B cell (primary cell): ENCODE measurements at regions not wholly inside any gene's neighbourhood (a gene's known extent, or its start where the extent isn't known, plus 50 kb on each side); places are given as distances from the start of the nearest gene placed in this dataset.

Source experiments
- ATAC-seq: fragments of 200-7000 bp; cut with Tn5 transposase; one replicate; pipeline ENCODE4 v1.10.0; 2021; ENCODE audit warnings: low read depth, mild to moderate bottlenecking, moderate number of reproducible peaks, moderate library complexity
- CTCF ChIA-PET: fragments of 350-600 bp; sonication (Branson Sonifier 250); formaldehyde crosslinking; loops from one replicate; lab custom pipeline; 2021; ENCODE audit warnings: antibody characterized with exemption, inconsistent platforms; lab: Charles Lee
- POLR2A ChIA-PET: fragments of 350-600 bp; sonication (Branson Sonifier 250); formaldehyde crosslinking; loops from one replicate; lab custom pipeline; 2021; ENCODE audit warnings: antibody characterized with exemption; lab: Charles Lee
- DNase-seq: peaks from one replicate; pipeline ENCODE4 v3.0.0; 2013
- H2AFZ ChIP-seq: 2 replicates; pipeline ENCODE4 v1.6.1; 2012; ENCODE audit warnings: mild to moderate bottlenecking, low read depth, low read length; ENCODE audit not compliant: insufficient read depth, poor library complexity, severe bottlenecking
- H3K27ac ChIP-seq, 2 donors: 1 replicate in 1 of 2; 2 replicates in 1 of 2; pipeline ENCODE4 v1.5.1; 2012 to 2013; ENCODE audit warnings: low read length in 2 of 2, mild to moderate bottlenecking in 2 of 2, moderate library complexity in 1 of 2
- H3K27me3 ChIP-seq, 4 experiments: fragments of 200-600 bp in 1 of 4; sonication (generic) in 1 of 4; replicated peaks in 1 of 4; 1 replicate in 2 of 4; 2 replicates in 2 of 4; pipeline versions ENCODE4 v1.6.1 to v1.7.0; 2013 to 2016; ENCODE audit warnings: low read length in 3 of 4, mild to moderate bottlenecking in 2 of 4, mixed read lengths in 1 of 4, moderate library complexity in 1 of 4; ENCODE audit not compliant: insufficient read depth in 4 of 4, control insufficient read depth in 3 of 4; ENCODE audit errors: control extremely low read depth in 1 of 4
- H3K36me3 ChIP-seq, 2 experiments: replicated peaks in 1 of 2; 1 replicate in 1 of 2; 2 replicates in 1 of 2; pipeline versions ENCODE4 v1.6.1 to v1.7.1; 2013; ENCODE audit warnings: low read length in 1 of 2; ENCODE audit not compliant: insufficient read depth in 2 of 2, control insufficient read depth in 1 of 2; ENCODE audit errors: control extremely low read depth in 1 of 2, extremely low read depth in 1 of 2
- H3K4me1 ChIP-seq, 2 donors: fragments of 200-600 bp in 1 of 2; sonication (generic) in 1 of 2; 1 replicate in 1 of 2; 2 replicates in 1 of 2; pipeline versions ENCODE4 v1.5.1 to v1.6.1; 2013 to 2017; ENCODE audit warnings: low read length in 2 of 2; ENCODE audit not compliant: control insufficient read depth in 2 of 2, insufficient read depth in 2 of 2
- H3K4me2 ChIP-seq: replicated peaks from 2 replicates; pipeline ENCODE3; 2012; ENCODE audit warnings: mild to moderate bottlenecking, low read depth, low read length; ENCODE audit not compliant: poor library complexity, severe bottlenecking
- H3K4me3 ChIP-seq, 5 experiments: fragments of 200-600 bp in 1 of 5; sonication (generic) in 1 of 5; 1 replicate in 3 of 5; 2 replicates in 2 of 5; pipeline versions ENCODE4 v1.5.1 to v1.7.0; 2011 to 2016; ENCODE audit warnings: low read length in 4 of 5, mild to moderate bottlenecking in 4 of 5, low read depth in 2 of 5, control low read depth in 1 of 5, moderate library complexity in 1 of 5; ENCODE audit not compliant: insufficient read depth in 1 of 5; ENCODE audit errors: control extremely low read depth in 1 of 5, extremely low read depth in 1 of 5
- H3K79me2 ChIP-seq: fragments of 200-600 bp; sonication (generic); one replicate; pipeline ENCODE4 v1.6.0; 2016; ENCODE audit warnings: low read length; ENCODE audit not compliant: control insufficient read depth, insufficient read depth
- H3K9ac ChIP-seq: fragments of 200-600 bp; sonication (generic); 2 replicates; pipeline ENCODE4 v1.6.1; 2017; ENCODE audit warnings: mild to moderate bottlenecking, low read length, moderate library complexity
- H3K9me3 ChIP-seq, 3 donors: one replicate each; pipeline versions ENCODE4 v1.6.1 to v1.7.1; 2013; ENCODE audit warnings: low read length in 2 of 3; ENCODE audit not compliant: control insufficient read depth in 2 of 3, insufficient read depth in 1 of 3; ENCODE audit errors: control extremely low read depth in 1 of 3
- H4K20me1 ChIP-seq: 2 replicates; pipeline ENCODE4 v1.6.0; 2012; ENCODE audit warnings: mild to moderate bottlenecking, low read length; ENCODE audit not compliant: insufficient read depth, control insufficient read depth, poor library complexity, severe bottlenecking
- H3K27ac Mint-ChIP-seq: one replicate; pipeline ENCODE4 v1.8.0; 2021; ENCODE audit warnings: mixed read lengths
- H3K27me3 Mint-ChIP-seq: one replicate; pipeline ENCODE4 v1.8.0; 2021; ENCODE audit warnings: mixed read lengths
- H3K4me1 Mint-ChIP-seq: one replicate; pipeline ENCODE4 v1.8.0; 2021; ENCODE audit warnings: mixed read lengths
- H3K4me3 Mint-ChIP-seq: one replicate; pipeline ENCODE4 v1.8.0; 2021; ENCODE audit warnings: mixed read lengths
- H3K9me3 Mint-ChIP-seq: one replicate; pipeline ENCODE4 v1.8.0; 2022; ENCODE audit warnings: mixed read lengths; ENCODE audit not compliant: insufficient read depth
- EZH2 ChIP-seq: IDR thresholded peaks from 2 replicates; pipeline ENCODE4 v1.6.1; 2012; ENCODE audit warnings: borderline replicate concordance, low read depth, mild to moderate bottlenecking, moderate library complexity, low read length; ENCODE audit not compliant: insufficient read depth, poor library complexity, severe bottlenecking
- WGBS: methylation state at CpG from one replicate; pipeline ENCODE4 v1.1.5; 2013; ENCODE audit warnings: missing lambda C conversion rate; ENCODE audit not compliant: insufficient coverage; 5-methylcytosine and 5-hydroxymethylcytosine counted together
- intact Hi-C: fragments of 100-400 bp; cut with micrococcal nuclease; formaldehyde crosslinking; loops from one replicate; pipeline ENCODE4 v1.10.0; 2022
- TF ChIP-seq, protein P1 (sequence below): fragments of 200-600 bp; IDR thresholded peaks from one replicate; pipeline ENCODE4 v1.8.0; 2022; ENCODE audit warnings: antibody characterized with exemption, mild to moderate bottlenecking

- ChIA-PET POLR2A (no interaction called here), CTCF (no interaction called here)
- TF ChIP-seq EZH2, result no peak
- TF ChIP-seq, protein P1, sequence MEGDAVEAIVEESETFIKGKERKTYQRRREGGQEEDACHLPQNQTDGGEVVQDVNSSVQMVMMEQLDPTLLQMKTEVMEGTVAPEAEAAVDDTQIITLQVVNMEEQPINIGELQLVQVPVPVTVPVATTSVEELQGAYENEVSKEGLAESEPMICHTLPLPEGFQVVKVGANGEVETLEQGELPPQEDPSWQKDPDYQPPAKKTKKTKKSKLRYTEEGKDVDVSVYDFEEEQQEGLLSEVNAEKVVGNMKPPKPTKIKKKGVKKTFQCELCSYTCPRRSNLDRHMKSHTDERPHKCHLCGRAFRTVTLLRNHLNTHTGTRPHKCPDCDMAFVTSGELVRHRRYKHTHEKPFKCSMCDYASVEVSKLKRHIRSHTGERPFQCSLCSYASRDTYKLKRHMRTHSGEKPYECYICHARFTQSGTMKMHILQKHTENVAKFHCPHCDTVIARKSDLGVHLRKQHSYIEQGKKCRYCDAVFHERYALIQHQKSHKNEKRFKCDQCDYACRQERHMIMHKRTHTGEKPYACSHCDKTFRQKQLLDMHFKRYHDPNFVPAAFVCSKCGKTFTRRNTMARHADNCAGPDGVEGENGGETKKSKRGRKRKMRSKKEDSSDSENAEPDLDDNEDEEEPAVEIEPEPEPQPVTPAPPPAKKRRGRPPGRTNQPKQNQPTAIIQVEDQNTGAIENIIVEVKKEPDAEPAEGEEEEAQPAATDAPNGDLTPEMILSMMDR, result no peak
- H4K20me1 ChIP-seq, result no peaks in the 10 kb centered on the region
- no peaks in the 10 kb centered on the region for H3K27me3 Mint-ChIP-seq
- intact Hi-C loops, result no loop called here
- H3K9me3 ChIP-seq, result no peaks in the 10 kb centered on the region
- H3K4me1 ChIP-seq, result no peaks in the 10 kb centered on the region
- ATAC-seq (no peak), DNase-seq (no peak)
- H3K27ac Mint-ChIP-seq, result no peak overlapping the region
- no CpG with 5 or more reads among the region's 2 CpGs for WGBS
- H3K4me2 ChIP-seq, result no peak overlapping the region
- H3K9ac ChIP-seq, result no peak overlapping the region
- H3K27me3 ChIP-seq, result no peaks in the 10 kb centered on the region
- no peaks in the 10 kb centered on the region for H3K9me3 Mint-ChIP-seq
- no peak overlapping the region for H3K4me3 Mint-ChIP-seq
- H3K79me2 ChIP-seq, result no peaks in the 10 kb centered on the region
- no peak overlapping the region for H2AFZ ChIP-seq
- H3K36me3 ChIP-seq, result no peaks in the 10 kb centered on the region
- H3K27ac ChIP-seq, result no peak overlapping the region
- H3K4me1 Mint-ChIP-seq, result no peaks in the 10 kb centered on the region
- H3K4me3 ChIP-seq, result no peak overlapping the region
Observed at GRCh38 chr18:39918847-39919246, 2036.2 kb upstream of the PIK3C3 start.

DNA sequence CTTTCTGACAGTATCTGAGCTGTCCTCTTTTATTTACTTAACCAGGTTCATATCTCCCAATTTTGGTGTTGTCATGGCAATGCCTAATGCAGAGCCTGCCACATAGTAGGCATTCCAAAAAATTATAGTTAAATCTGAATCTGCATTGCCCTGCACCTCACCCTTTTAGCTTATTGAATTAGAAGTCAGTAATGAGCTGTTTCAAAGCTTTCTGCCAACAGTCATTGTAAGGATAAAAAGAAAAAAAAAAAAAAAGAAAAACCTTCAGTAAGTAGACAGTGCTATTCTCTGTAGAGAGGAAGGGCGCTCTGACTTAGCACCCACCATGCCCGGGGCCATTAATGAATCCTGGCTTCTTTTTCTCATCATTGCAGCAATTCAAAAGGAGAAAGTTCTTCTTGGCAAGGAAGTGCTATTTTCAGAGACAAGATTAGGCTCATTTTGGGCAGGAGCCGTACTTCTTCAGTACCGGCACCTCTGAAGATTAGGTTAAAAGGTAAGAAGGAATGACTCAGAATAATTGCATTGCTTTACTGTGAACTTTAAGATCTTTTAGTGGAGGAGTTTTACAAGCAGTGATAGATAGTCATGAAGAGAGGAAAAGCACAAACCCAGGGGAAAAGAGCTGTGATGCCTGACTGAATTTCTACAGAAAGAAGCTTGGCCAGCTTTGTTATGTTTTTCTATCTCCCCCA, 2041.2 kb upstream of the PIK3C3 start:
- Histone ChIP-seq H3K36me3 (no peaks in the 10 kb centered on the region), H4K20me1 (no peaks in the 10 kb centered on the region), H3K4me2 (no peak overlapping the region), H3K9me3 (no peaks in the 10 kb centered on the region), H3K27ac (no peak overlapping the region), H3K9ac (no peak overlapping the region), H3K4me1 (no peaks in the 10 kb centered on the region), H3K27me3 (no peaks in the 10 kb centered on the region), H3K4me3 (no peak overlapping the region), H3K79me2 (no peaks in the 10 kb centered on the region), H2AFZ (no peak overlapping the region)
- Mint-ChIP-seq H3K27ac (no peak overlapping the region), H3K27me3 (no peaks in the 10 kb centered on the region), H3K9me3 (no peaks in the 10 kb centered on the region), H3K4me1 (no peaks in the 10 kb centered on the region), H3K4me3 (no peak overlapping the region)
- no peak for ATAC-seq
- TF ChIP-seq, protein P1, result no peak
- TF ChIP-seq EZH2, result no peak
- WGBS, result 92% methylated on average over 2 of the region's 4 CpGs
- ChIA-PET POLR2A (no interaction called here), CTCF (no interaction called here)
- no peak for DNase-seq
- intact Hi-C loops, result no loop called here
